H1 (cell line): ENCODE measurements at regions not wholly inside any gene's neighbourhood (a gene's known extent, or its start where the extent isn't known, plus 50 kb on each side); places are given as distances from the start of the nearest gene placed in this dataset.

Experiments used
- CTCF ChIA-PET: fragments of 300-600 bp; sonication (Branson Sonifier 250); formaldehyde crosslinking; loops from one replicate; lab custom pipeline; 2021; ENCODE audit not compliant: partially characterized antibody; lab: Charles Lee
- POLR2A ChIA-PET: fragments of 300-600 bp; sonication (Branson Sonifier 250); formaldehyde crosslinking; loops from one replicate; lab custom pipeline; 2021; ENCODE audit warnings: inconsistent platforms; ENCODE audit not compliant: partially characterized antibody; lab: Charles Lee
- DNase-seq, 2 experiments: peaks; one replicate each; pipeline versions ENCODE4 v3.0.0 to v3.0.0-alpha.2; 2010 to 2022; ENCODE audit warnings: low spot score in 2 of 2, low read depth in 1 of 2, mixed read lengths in 1 of 2
- FAIRE-seq: peaks from 2 replicates; lab custom pipeline; 2011; peaks lifted over from hg19 to GRCh38; lab: Jason Lieb, UNC
- H2AFZ ChIP-seq: 2 replicates; pipeline ENCODE4 v1.8.1; 2012; ENCODE audit warnings: low read length, inconsistent platforms
- H2AK5ac ChIP-seq: 2 replicates; pipeline ENCODE4 v1.6.1; 2013; ENCODE audit warnings: low read depth, low read length
- H2BK120ac ChIP-seq: replicated peaks from 2 replicates; pipeline ENCODE3; 2013; ENCODE audit warnings: low read depth, low read length, inconsistent platforms
- H2BK12ac ChIP-seq: 2 replicates; pipeline ENCODE4 v1.6.1; 2013; ENCODE audit warnings: low read depth, low read length
- H2BK15ac ChIP-seq: 2 replicates; pipeline ENCODE4 v1.6.1; 2013; ENCODE audit warnings: low read length
- H2BK20ac ChIP-seq: 2 replicates; pipeline ENCODE4 v1.6.1; 2013; ENCODE audit warnings: low read length
- H2BK5ac ChIP-seq: 2 replicates; pipeline ENCODE4 v1.6.1; 2013; ENCODE audit warnings: low read depth, low read length
- H3K14ac ChIP-seq: 2 replicates; pipeline ENCODE4 v1.6.1; 2013; ENCODE audit warnings: inconsistent platforms; ENCODE audit not compliant: insufficient read length
- H3K18ac ChIP-seq: 2 replicates; pipeline ENCODE4 v1.6.1; 2013; ENCODE audit warnings: low read length; ENCODE audit errors: extremely low read depth
- H3K23ac ChIP-seq: 2 replicates; pipeline ENCODE4 v1.6.1; 2013; ENCODE audit warnings: inconsistent platforms; ENCODE audit not compliant: insufficient read length
- H3K23me2 ChIP-seq: 2 replicates; pipeline ENCODE4 v1.6.1; 2013; ENCODE audit warnings: low read depth, low read length
- H3K27ac ChIP-seq: 2 replicates; pipeline ENCODE4 v1.6.1; 2011; ENCODE audit warnings: low read depth, low read length, inconsistent platforms
- H3K27me3 ChIP-seq, 4 experiments: replicated peaks in 1 of 4; 1 replicate in 1 of 4; 2 replicates in 3 of 4; pipeline versions ENCODE4 v1.6.1 to v1.8.1; 2011 to 2013; ENCODE audit warnings: low read length in 3 of 4, mild to moderate bottlenecking in 3 of 4, inconsistent platforms in 2 of 4, mixed read lengths in 2 of 4, moderate library complexity in 1 of 4; ENCODE audit not compliant: control insufficient read depth in 3 of 4, insufficient read depth in 3 of 4; ENCODE audit errors: extremely low read depth in 1 of 4
- H3K36me3 ChIP-seq, 4 experiments: 2 replicates each; pipeline versions ENCODE4 v1.6.1 to v1.8.1; 2011 to 2013; ENCODE audit warnings: mild to moderate bottlenecking in 4 of 4, low read length in 3 of 4, moderate library complexity in 2 of 4, control low read depth in 1 of 4, inconsistent platforms in 1 of 4; ENCODE audit not compliant: insufficient read depth in 4 of 4, control insufficient read depth in 2 of 4
- H3K4ac ChIP-seq: replicated peaks from 2 replicates; pipeline ENCODE3; 2013; ENCODE audit warnings: low read length, low read depth, mixed read lengths, inconsistent platforms; ENCODE audit not compliant: insufficient read length
- H3K4me1 ChIP-seq, 4 experiments: replicated peaks in 1 of 4; 1 replicate in 1 of 4; 2 replicates in 3 of 4; pipeline versions ENCODE4 v1.6.1 to v1.8.1; 2011 to 2013; ENCODE audit warnings: low read length in 3 of 4, inconsistent platforms in 2 of 4, mixed read lengths in 1 of 4; ENCODE audit not compliant: insufficient read depth in 4 of 4, control insufficient read depth in 3 of 4
- H3K4me2 ChIP-seq, 2 experiments: 2 replicates each; pipeline versions ENCODE4 v1.6.1 to v1.8.1; 2011 to 2013; ENCODE audit warnings: low read depth in 2 of 2, low read length in 2 of 2, control low read depth in 1 of 2, inconsistent platforms in 1 of 2, mild to moderate bottlenecking in 1 of 2; ENCODE audit not compliant: insufficient read depth in 1 of 2
- H3K4me3 ChIP-seq, 4 experiments: fragments of 200-600, 300-600 bp in 1 of 4; sonication (generic), shearing (Covaris generic), sonication (Bioruptor Twin) in 1 of 4; 2 replicates each; pipeline versions ENCODE4 v1.5.1 to v1.8.1; 2011 to 2016; ENCODE audit warnings: low read length in 4 of 4, low read depth in 3 of 4, control low read depth in 2 of 4, inconsistent platforms in 2 of 4, mild to moderate bottlenecking in 2 of 4, mixed read lengths in 1 of 4, moderate library complexity in 1 of 4; ENCODE audit not compliant: insufficient read depth in 2 of 4; ENCODE audit errors: extremely low read depth in 1 of 4
- H3K56ac ChIP-seq: replicated peaks from 2 replicates; pipeline ENCODE3; 2013; ENCODE audit warnings: low read depth, mild to moderate bottlenecking, mixed read lengths, low read length, inconsistent platforms; ENCODE audit not compliant: insufficient read length
- H3K79me1 ChIP-seq: 2 replicates; pipeline ENCODE4 v1.6.1; 2013; ENCODE audit warnings: low read depth, low read length, control low read depth
- H3K79me2 ChIP-seq, 2 experiments: 2 replicates each; pipeline versions ENCODE4 v1.6.1 to v1.8.1; 2012 to 2013; ENCODE audit warnings: low read length in 2 of 2, mild to moderate bottlenecking in 2 of 2, inconsistent platforms in 1 of 2; ENCODE audit not compliant: insufficient read depth in 2 of 2, control insufficient read depth in 1 of 2
- H3K9ac ChIP-seq, 4 experiments: replicated peaks in 1 of 4; 1 replicate in 1 of 4; 2 replicates in 3 of 4; pipeline versions ENCODE4 v1.6.1 to v1.8.1; 2011 to 2013; ENCODE audit warnings: low read depth in 3 of 4, low read length in 3 of 4, control low read depth in 2 of 4, mild to moderate bottlenecking in 2 of 4, moderate library complexity in 2 of 4, inconsistent platforms in 1 of 4; ENCODE audit errors: extremely low read depth in 1 of 4
- H3K9me3 ChIP-seq, 2 experiments: 2 replicates each; pipeline versions ENCODE4 v1.6.1 to v1.8.1; 2012 to 2013; ENCODE audit warnings: mild to moderate bottlenecking in 2 of 2, moderate library complexity in 2 of 2, control low read depth in 1 of 2, inconsistent platforms in 1 of 2, low read depth in 1 of 2, low read length in 1 of 2, mixed read lengths in 1 of 2; ENCODE audit not compliant: insufficient read depth in 2 of 2
- H4K20me1 ChIP-seq, 2 experiments: replicated peaks in 1 of 2; 2 replicates each; pipeline versions ENCODE3 to v1.8.1; 2011 to 2013; ENCODE audit warnings: inconsistent platforms in 2 of 2, low read length in 2 of 2, mild to moderate bottlenecking in 1 of 2; ENCODE audit not compliant: insufficient read depth in 2 of 2, control insufficient read depth in 1 of 2
- H4K5ac ChIP-seq: 2 replicates; pipeline ENCODE4 v1.6.1; 2013; ENCODE audit warnings: low read length, low read depth, mixed read lengths, inconsistent platforms; ENCODE audit not compliant: insufficient read length
- H4K8ac ChIP-seq: 2 replicates; pipeline ENCODE4 v1.8.0; 2013; ENCODE audit warnings: mild to moderate bottlenecking, moderate library complexity, low read length, inconsistent platforms; ENCODE audit not compliant: insufficient read depth; ENCODE audit errors: extremely low read depth
- H4K91ac ChIP-seq: replicated peaks from 2 replicates; pipeline ENCODE3; 2013; ENCODE audit warnings: low read length, mixed read lengths, inconsistent platforms; ENCODE audit not compliant: insufficient read length
- ASH2L ChIP-seq: fragments of 200-600, 300-600 bp; sonication (generic); IDR thresholded peaks from one replicate; pipeline ENCODE4 v1.7.1; 2017; ENCODE audit warnings: low read length
- EGR1 ChIP-seq: IDR thresholded peaks from 2 replicates; pipeline ENCODE4 v1.6.1; 2011; ENCODE audit warnings: low read depth, low read length, borderline replicate concordance
- JUND ChIP-seq: IDR thresholded peaks from 2 replicates; pipeline ENCODE4 v1.6.1; 2011; ENCODE audit warnings: mild to moderate bottlenecking, improper control_type of control experiment, low read length
- KDM4A ChIP-seq: IDR thresholded peaks from one replicate; pipeline ENCODE4 v1.7.1; 2012; ENCODE audit warnings: low read depth, mild to moderate bottlenecking, moderate library complexity, low read length, inconsistent platforms; ENCODE audit not compliant: severe bottlenecking
- MAFK ChIP-seq: IDR thresholded peaks from 2 replicates; pipeline ENCODE4 v1.6.1; 2012; ENCODE audit warnings: low read depth, mild to moderate bottlenecking, improper control_type of control experiment, low read length
- MAX ChIP-seq: IDR thresholded peaks from 2 replicates; pipeline ENCODE4 v1.6.1; 2012; ENCODE audit warnings: inconsistent platforms
- NANOG ChIP-seq: IDR thresholded peaks from 2 replicates; pipeline ENCODE4 v1.6.1; 2011; ENCODE audit warnings: low read length, low read depth, mild to moderate bottlenecking, inconsistent platforms; ENCODE audit not compliant: insufficient read depth, poor library complexity, severe bottlenecking
- POLR2A ChIP-seq, 2 experiments: IDR thresholded peaks; 1 replicate in 1 of 2; 2 replicates in 1 of 2; pipeline ENCODE4 v1.6.1; 2011; ENCODE audit warnings: low read depth in 2 of 2, low read length in 2 of 2, mild to moderate bottlenecking in 2 of 2; ENCODE audit errors: control extremely low read depth in 1 of 2
- SIX5 ChIP-seq: IDR thresholded peaks from 2 replicates; pipeline ENCODE4 v1.6.1; 2011; ENCODE audit warnings: mild to moderate bottlenecking, low read depth, low read length
- TEAD4 ChIP-seq: IDR thresholded peaks from 2 replicates; pipeline ENCODE4 v1.6.1; 2012; ENCODE audit warnings: low read depth, low read length, inconsistent platforms, mixed read lengths
- ZNF274 ChIP-seq: IDR thresholded peaks from 2 replicates; pipeline ENCODE4 v1.7.0; 2012; ENCODE audit warnings: low read length, borderline replicate concordance; ENCODE audit errors: extremely low read depth
- WGBS, 2 experiments: shearing (Covaris generic) in 1 of 2; methylation state at CpG; one replicate each; pipeline versions ENCODE4 v1.1.6 to v1.1.7; 2013 to 2015; ENCODE audit warnings: low lambda C conversion rate in 2 of 2, mixed read lengths in 2 of 2, inconsistent platforms in 1 of 2, low coverage in 1 of 2, missing lambda C conversion rate in 1 of 2; ENCODE audit not compliant: insufficient replicate concordance in 2 of 2, insufficient coverage in 1 of 2, insufficient read length in 1 of 2; ENCODE audit errors: extremely low coverage in 1 of 2, missing lambda C conversion rate in 1 of 2; 5-methylcytosine and 5-hydroxymethylcytosine counted together

GRCh38 chr16:13858873-13859580 lies 60.9 kb upstream of the ERCC4 start:
- no peak for DNase-seq
- 79% methylated on average over 9 of the region's 9 CpGs; no CpG with 5 or more reads in 1 of the 2 experiments for WGBS, 2 experiments
- H3K27ac ChIP-seq, result no peak overlapping the region
- no peaks in the 10 kb centered on the region for H3K79me1 ChIP-seq
- POLR2A ChIA-PET, result no interaction called here
- no peak overlapping the region for H2BK20ac ChIP-seq
- no peak overlapping the region for H3K56ac ChIP-seq
- no peak for TF ChIP-seq JUND
- no peak for TF ChIP-seq POLR2A (IDR thresholded peaks at IDR 0.05; ENCODE audit: control extremely low read depth in 1 of 2, low read depth in 2 of 2, low read length in 2 of 2)
- no peak for TF ChIP-seq TEAD4
- no peak for TF ChIP-seq KDM4A
- no peak for TF ChIP-seq SIX5
- no peak for TF ChIP-seq ZNF274
- TF ChIP-seq NANOG, result no peak
- no peak for TF ChIP-seq EGR1
- TF ChIP-seq MAX, result no peak
- no peak for TF ChIP-seq ASH2L
- no peak for TF ChIP-seq MAFK
- TF ChIP-seq, all 59 proteins: peak for 0
- peaks cover 0 to 2% of the 10 kb centered on the region in 2 experiments for H4K20me1 ChIP-seq
- H4K91ac ChIP-seq, result no peak overlapping the region
- no peak overlapping the region for H3K4me2 ChIP-seq
- H3K36me3 ChIP-seq, result no peaks in the 10 kb centered on the region
- H2AK5ac ChIP-seq, result no peak overlapping the region
- H2AFZ ChIP-seq, result no peak overlapping the region
- H3K4me1 ChIP-seq, result no peaks in the 10 kb centered on the region
- no peak overlapping the region for H3K14ac ChIP-seq
- no peaks in the 10 kb centered on the region; the same call in 1 of the 2 replicates for H3K23me2 ChIP-seq
- H3K4ac ChIP-seq, result no peak overlapping the region
- H3K27me3 ChIP-seq, result no peaks in the 10 kb centered on the region
- no peak for FAIRE-seq
- no peak overlapping the region for H3K23ac ChIP-seq
- no peak overlapping the region for H3K4me3 ChIP-seq
- H3K9me3 ChIP-seq, result 0 out of 4 replicates have a peak, but pooled peaks cover 0 to 6% of the 10 kb centered on the region in 2 experiments
- no peak overlapping the region for H3K18ac ChIP-seq
- no peak overlapping the region for H4K5ac ChIP-seq
- no peaks in the 10 kb centered on the region for H3K79me2 ChIP-seq
- H4K8ac ChIP-seq, result no peak overlapping the region
- H2BK5ac ChIP-seq, result no peak overlapping the region
- H3K9ac ChIP-seq, result no peak overlapping the region
- H2BK12ac ChIP-seq, result no peak overlapping the region
- CTCF ChIA-PET, result interaction anchor here (0.6 to 2.4 kb wide), 5 partner anchors 10 to 248 kb away, joined by 3 to 8 read pairs (median 3); no protein-coding TSS in a partner anchor
- H2BK15ac ChIP-seq, result no peak overlapping the region
- no peak overlapping the region for H2BK120ac ChIP-seq
